Posterior vena cava (tissue), 2 donors: ENCODE measurements at regions not wholly inside any gene's neighbourhood (a gene's known extent, or its start where the extent isn't known, plus 50 kb on each side); places are given as distances from the start of the nearest gene placed in this dataset.
"Not testable (repeated sequence)": the region's sequence is repeated elsewhere in the genome, so short reads cannot be mapped to it uniquely, and the experiment has no call there.

Experiments used
- DNase-seq: peaks from one replicate; pipeline ENCODE4 v3.0.0-alpha.2; 2020; ENCODE audit warnings: low spot score
- intact Hi-C, 2 donors: fragments of 100-400 bp; cut with DNase I; formaldehyde crosslinking; loops; one replicate each; pipeline versions ENCODE4 v1.14.1 to v1.14.2; 2022 to 2023
- donor health status: DM: yes; HTN: yes; CAD: no.
- donor health status: DM: yes; HTN: yes; CAD: no.

DNA sequence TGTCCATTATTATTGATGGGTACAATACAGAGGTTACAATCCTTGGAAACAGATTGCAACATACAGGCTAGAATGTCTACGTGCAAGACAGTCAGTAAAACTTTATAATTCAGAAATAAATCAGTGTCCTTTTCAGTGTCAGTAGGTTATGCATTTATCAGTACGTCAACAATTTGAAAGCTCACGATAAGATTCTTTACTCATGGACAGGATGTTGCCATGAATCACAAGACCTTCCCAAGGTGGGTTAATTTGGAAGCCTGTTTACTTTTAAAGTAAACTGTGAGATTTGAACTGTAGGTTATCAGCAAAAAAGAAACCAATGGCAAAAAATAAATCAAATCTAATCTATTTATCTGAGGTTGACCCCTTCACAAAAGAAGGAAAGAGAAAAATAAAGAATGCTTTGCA lies 243.9 kb upstream of the AGTR1 start:
- intact Hi-C loops, result loop anchor here in 1 of 2 donors (1.0 kb wide), 1 partner anchor 19 kb away; no protein-coding TSS in a partner anchor
- DNase-seq, result no peak

DNA sequence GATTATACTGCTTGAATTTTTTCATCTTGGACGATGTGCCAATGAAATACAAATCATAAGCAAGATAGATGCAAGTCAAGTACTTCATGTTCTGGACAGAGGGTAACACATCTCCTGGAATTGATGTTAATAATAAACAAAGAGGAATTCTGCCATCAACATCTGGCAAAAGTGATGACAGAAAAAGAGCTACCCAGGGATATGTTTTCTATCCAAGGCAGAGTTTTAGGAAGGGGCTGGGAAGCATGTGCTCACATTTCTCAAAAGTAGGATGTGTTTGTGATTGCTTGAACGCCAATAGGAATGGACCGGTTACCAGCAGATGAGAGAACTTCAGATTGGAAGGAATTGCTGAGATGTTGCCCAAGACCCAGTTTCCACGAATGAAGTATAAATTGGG lies 242.6 kb upstream of the AGTR1 start:
- no peak for DNase-seq
- intact Hi-C loops, result no loop called here

DNA sequence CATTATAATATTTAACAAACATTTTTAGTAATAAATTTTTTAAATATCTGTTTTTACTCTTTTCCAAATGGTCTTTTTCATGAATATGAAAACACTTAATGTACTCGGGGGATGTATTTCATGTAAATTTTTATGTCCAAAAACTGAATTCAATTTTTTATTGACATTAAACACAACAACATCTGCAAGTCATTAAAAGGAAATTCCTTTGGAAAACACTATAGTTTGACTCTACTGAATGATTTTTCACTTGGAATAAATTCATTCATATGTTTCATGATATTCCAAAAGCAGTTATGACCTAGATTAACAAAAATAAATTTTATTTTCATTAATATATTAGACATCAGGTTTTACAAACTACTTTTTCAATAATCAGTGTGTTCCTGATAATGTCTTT lies 239.8 kb upstream of the AGTR1 start:
- DNase-seq, result no peak
- intact Hi-C loops, result no loop called here

DNA sequence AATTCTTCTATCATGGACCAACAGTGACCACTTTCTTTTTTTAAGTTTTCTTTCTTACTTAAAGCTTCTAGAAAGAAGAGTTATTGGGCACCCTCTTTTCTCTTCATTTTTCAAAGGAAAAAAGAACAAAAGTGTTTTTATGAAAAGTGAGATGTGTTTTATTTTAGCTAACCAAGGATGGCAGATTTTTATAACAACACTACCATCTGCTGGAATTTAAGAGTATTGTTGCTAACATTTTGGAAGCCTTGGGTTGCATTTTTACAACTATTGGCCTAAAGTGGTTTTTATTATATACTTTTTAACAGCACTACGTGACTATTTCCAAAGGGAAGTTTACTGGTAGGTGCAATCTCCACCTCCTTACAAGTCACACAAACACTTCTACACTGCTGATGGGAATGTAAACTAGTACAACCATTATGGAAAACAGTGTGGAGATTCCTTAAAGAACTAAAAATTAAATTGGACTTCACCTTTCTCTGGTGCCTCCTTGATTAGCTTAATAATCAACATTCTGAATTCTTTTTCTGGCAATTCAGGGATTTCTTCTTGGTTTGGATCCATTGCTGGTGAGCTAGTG lies 237.7 kb upstream of the AGTR1 start:
- intact Hi-C loops, result no loop called here

DNA sequence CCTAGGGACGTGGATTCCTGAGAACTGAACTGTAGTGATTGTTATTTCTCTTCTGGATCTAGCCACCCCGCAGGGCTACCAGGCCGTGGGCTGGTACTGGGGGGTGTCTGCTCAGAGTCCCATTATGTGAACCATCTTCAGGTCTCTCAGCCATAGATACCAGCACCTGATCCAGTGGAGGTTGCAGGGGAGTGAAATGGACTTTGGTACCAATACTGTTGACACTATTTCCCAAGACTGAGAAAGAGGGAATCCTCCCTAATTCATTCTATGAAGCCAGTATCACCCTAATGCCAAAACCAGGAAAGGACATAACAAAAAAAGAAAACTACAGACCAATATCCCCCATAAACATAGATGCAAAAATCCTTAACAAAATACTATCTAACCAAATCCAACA lies 237.0 kb upstream of the AGTR1 start:
- DNase-seq, result no peak
- intact Hi-C loops, result no loop called here

More for the DNA sequence above, 237.7 kb upstream of the AGTR1 start:
- no peak for DNase-seq

DNA sequence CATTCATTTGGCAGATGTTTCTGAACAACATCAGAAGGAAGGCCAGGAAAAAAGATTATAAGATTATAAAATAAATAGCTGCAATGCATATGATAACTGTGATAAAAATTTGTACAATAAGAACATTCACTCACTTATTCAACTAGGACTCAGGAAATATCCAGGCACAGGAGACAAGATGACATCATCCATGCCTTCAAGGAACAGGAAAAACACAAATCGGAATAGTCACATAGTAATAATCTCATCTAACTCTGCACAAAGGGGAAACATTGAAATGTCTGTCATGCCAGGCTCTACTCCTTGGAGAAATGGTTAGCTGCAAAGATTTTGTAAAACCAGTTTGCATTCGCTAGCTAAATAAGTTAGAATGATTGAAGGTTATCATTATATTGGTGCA lies 233.5 kb upstream of the AGTR1 start:
- intact Hi-C loops, result no loop called here
- DNase-seq, result no peak

DNA sequence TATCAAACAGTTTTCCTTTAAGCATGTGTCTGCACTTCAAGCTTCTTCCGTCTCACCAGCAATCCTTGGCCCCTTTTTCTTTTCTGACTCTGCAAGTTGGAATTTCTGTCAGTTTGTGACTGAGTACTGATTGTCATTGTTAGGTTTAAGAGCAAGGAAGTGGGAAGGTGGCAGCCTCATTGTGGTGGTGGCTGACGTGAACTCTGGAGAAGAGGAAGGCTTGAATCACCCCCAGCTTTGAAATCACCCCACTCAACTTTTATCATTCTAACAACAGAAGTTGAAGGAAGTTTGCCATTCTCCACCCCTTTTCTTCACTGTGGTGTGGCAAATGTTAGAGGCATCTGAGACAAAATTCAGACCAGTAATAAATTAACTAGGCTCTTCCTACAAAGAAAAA lies 231.6 kb upstream of the AGTR1 start:
- DNase-seq, result no peak
- intact Hi-C loops, result no loop called here

DNA sequence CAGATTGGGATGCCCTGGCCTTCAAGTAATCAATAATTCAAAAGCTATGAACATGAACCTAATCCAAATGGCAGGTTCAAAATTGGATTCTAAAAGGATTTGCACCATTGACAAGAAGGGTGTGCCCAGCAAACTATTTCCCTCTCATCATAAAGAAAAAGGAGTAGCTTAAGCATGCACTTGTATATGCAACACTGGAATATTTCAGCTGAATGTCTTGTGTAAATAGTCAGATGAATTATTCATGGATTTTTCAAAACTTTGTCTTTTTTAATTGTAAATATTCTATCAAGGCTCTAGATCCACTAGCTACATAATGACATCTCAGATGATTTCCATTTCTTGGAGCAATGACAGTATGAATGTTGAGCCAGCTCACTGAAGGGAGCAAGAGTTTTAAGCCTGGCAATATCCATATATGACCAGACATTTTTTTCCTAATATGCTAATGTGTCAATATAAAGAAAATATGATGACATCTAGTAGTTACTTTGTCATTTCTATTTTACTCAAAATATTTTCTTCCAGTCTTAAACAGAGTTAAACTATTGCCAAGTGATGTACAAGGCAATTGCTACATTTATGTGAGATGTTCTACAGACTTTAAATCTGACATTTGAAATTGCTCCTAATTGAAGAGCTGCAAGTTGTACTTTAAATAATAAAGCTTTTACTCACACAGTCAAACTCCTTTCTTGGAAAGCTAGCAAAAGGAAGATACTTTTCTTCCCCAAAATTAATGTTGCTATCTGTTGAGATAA lies 230.5 kb upstream of the AGTR1 start:
- intact Hi-C loops, result no loop called here
- no peak for DNase-seq

DNA sequence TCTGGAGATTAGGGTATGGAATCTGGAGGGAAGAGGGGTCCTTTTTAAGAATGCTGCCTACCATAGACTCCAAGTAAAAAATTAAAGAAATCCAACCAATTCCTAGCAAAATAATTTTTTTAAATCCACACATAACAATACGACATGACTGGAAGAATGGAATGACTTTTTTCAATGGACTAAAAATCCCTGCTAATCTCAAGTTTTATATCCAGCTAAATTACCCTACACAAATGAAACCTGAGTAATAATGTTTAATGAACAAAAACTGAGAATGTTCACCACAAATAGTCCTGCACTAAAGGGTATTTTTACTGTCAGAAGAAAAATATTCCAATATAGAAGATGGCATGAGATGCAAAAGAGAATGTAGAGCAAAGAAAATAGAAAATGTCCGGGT lies 220.3 kb upstream of the AGTR1 start:
- no peak for DNase-seq
- intact Hi-C loops, result no loop called here

DNA sequence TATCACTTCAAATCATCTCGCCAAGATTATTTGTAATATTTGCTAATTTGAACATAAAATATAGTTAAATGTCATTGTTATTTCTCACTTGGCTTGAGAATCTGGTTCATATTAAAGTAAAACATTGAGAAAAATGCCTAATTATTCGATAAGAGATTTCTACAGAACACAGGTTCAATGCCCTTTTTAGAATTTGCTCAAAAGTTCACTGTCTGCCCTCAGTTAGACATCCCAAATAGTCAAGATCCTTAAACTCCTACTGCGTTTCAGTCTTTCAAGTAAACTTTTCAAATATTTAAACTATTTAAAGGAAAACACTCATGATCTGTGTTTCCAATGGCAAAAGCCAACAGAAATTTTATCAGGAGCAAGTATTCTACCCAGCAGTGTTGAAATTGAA lies 204.1 kb upstream of the AGTR1 start:
- intact Hi-C loops, result no loop called here
- DNase-seq, result no peak

DNA sequence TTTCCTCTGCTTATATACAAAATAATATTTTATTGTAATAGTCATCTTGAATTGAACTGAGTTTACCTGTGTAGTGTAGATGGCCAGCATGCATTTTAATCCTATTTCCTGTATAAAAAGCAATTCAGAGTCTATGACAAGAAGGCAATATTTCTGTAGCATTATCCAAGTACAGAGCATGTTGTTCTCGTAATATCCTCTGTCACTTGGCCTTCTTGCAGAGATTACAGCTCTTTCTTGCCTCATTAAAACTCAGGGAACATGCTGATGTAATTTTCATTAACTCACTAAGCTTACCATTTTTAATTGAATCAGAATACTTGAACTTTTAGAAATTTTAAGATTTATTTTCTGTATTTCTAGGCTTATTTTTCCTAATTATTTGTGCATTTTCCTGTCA lies 203.3 kb upstream of the AGTR1 start:
- intact Hi-C loops, result no loop called here
- DNase-seq, result no peak

DNA sequence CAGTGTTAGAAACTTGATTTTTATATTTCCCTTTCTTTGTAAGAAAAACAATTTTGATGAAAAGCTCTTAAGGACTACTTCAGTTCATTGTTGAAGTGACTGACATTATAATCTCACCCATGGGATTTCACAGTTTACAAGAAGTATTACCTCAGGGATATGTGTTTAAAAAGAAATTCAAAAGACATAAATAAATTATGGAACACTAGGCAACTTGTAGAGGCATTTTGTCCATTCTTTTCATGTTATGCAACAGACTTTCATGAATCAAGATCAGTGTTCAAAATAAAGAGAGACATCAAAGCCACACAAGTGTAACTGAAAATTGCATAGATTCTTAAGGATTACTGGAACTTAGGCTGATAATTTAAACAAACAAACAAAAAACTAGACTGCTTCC lies 196.8 kb upstream of the AGTR1 start:
- intact Hi-C loops, result no loop called here
- no peak for DNase-seq

DNA sequence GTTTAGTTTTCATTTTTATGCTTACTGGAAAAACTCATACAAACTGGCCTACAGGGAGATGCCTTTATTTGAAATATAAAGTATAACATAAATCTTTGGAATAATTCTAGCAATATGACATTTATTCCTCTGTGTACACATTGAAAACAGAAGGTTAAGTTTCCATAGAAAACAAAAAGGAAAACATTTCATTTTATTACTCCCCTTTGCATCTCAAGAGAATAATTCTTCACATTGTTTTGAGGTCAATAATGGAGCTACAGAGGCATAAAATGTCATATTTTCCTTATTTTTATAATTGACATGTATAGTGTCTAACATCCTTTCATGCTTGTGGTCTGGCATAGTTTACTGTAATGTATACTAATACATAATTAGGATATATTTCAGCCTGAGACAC lies 187.6 kb upstream of the AGTR1 start:
- no peak for DNase-seq
- intact Hi-C loops, result no loop called here

DNA sequence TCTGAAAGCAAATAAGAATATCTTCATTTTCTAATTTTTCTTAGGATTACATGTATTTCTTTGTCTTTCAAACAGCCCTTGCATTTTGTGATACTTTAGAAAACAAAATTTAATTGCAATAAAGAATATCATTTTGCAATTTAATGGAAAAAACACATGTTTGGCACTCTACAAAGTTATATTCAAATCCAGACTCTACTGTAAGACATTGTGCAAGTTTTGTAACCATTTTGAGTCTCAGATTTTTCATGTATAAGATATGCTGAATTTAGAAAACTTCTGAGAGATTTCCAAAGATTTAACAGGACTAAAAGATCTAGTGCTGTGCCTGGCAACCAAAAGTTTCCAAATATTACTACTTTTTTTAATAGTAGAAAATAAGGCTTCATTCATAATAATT lies 187.1 kb upstream of the AGTR1 start:
- intact Hi-C loops, result no loop called here
- no peak for DNase-seq

DNA sequence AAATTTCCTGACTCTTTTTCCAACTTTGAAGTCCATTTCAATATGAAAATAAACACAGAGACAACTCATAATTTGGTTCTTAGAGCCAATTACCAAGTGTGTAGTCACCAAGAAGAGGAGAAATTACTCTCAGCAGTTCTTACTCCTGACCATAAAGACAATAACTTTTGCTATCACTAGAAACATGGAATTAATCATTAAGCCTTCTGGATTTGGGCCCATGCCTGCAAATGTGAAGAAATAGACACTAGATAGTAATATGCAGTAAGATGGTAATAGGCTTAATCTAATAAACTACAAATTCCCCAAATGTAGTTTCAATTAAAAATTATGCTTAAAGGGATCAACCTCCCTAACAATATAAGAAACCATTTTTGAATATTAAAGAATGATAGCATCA lies 185.1 kb upstream of the AGTR1 start:
- intact Hi-C loops, result no loop called here
- no peak for DNase-seq

DNA sequence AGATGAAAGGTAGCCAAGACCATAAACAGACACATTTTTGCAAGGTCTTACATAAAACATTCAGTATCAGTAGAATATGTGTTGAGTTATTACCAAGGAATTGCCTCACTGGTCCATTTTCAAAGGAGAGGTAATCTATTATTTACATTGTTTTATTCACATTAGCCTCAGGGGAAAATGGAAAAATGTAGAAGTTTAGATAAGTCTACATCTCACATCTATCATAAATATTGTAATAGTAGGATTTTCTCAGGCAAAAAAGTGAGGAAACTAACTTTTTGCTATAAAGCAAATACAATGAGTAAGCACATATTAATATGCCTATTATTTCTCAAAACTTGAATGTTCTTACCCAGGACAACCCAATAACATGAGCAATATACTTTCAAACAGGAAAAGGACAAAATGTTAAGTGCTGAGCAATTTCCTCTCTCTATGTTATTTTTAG lies 184.6 kb upstream of the AGTR1 start:
- no peak for DNase-seq
- intact Hi-C loops, result no loop called here

DNA sequence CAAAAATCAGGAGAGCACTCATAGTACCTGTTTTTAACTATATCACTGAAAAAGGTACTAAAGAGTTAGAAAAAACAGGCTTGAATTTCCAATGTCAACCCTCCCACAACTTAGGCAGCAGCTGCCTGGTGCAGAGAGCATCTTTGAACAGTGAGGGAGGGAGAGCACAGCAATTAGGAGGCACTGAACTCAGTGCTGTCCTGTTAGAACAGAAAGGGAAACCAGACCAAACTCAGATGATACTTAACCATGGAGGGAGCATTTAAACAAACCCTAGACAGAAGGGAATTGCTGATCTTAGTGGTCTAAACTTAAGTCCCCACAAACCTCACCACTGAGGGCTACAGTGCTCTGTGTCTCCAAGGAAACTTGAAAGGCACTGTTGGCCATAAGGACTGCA lies 179.2 kb upstream of the AGTR1 start:
- intact Hi-C loops, result no loop called here
- DNase-seq, result no peak

DNA sequence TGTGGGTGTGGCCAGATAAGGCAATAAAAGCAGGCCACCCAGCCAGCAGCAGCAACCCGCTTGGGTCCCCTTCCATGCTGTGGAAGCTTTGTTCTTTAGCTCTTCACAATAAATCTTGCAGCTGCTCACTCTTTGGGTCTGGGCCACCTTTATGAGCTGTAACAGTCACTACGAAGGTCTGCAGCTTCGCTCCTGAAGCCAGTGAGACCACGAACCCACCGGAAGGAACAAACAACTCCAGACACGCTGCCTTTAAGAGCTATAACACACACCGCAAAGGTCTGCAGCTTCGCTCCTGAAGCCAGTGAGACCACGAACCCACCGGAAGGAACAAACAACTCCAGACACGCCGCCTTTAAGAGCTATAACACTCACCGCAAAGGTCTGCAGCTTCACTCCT lies 172.1 kb upstream of the AGTR1 start:
- DNase-seq, intact Hi-C loops: not testable (repeated sequence)

DNA sequence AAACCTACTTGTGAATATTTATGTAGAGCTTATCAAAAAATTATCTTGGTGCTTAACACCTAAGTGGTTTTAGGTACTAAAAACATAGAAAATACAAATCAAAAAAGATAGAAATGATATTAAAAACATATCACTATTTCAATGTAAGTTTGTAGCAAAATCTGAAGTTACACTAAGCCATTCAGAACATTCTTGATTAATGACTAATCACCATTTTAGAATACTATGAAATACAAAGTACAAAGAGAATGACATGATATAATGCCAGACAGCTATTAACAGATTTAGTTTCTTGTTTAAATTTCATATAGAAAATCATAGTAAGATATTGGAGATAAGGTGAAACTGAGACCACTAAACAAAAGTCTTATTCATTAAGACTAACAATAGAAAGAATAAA lies 169.7 kb upstream of the AGTR1 start:
- no peak for DNase-seq
- intact Hi-C loops, result no loop called here

DNA sequence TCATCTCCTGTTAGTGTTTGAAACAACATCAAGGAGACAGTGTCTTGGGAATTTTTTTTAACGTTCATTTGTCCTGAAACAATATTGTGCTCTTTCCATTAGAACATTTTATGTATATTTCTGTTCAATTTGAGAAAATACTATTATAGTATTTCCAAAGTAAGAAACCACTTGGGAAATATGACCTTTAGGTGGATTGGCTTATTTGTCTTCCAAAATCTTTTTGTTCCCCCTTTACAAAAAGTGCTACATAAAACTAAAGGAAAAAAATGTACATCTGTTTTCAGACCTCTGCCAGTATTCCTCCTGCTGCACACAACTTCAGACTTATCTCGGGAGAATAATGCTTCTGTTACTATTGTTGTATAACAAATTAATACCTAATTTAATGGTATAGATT lies 165.9 kb upstream of the AGTR1 start:
- DNase-seq, result no peak
- intact Hi-C loops, result no loop called here

DNA sequence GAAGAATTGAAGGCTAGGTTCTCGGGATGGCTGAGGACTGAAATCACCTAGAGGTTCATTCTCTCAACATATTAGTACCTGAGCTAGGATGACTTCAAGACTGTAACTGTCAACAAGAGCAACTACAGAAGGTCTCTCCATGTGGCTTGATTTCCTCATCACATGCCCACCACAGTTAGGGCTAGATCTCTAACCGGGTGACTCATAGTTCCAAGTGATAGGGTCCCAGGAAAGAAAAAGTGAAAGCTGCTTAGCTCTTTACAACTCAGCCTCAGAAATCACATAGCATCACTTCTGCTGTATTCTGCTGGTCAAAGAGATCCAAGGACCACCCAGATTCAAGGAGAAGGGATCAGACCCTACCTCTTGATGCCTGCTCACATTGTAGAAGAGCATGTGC lies 165.4 kb upstream of the AGTR1 start:
- DNase-seq, result no peak

More for the DNA sequence above, 165.4 kb upstream of the AGTR1 start:
- intact Hi-C loops, result no loop called here
